A673 (cell line): ENCODE measurements at regions not wholly inside any gene's neighbourhood (a gene's known extent, or its start where the extent isn't known, plus 50 kb on each side); places are given as distances from the start of the nearest gene placed in this dataset.

Source experiments
- BruUV-seq: library from RNA; stranded (reverse); fragments of 400-500 nt; replicated peaks from 2 replicates; lab custom pipeline; 2021; lab: Mats Ljungman, UMichigan
- CTCF ChIA-PET: fragments of 300-600 bp; sonication (Branson Sonifier 250); formaldehyde crosslinking; loops from one replicate; lab custom pipeline; 2022; ENCODE audit warnings: antibody characterized with exemption; lab: Charles Lee
- POLR2A ChIA-PET: fragments of 300-600 bp; sonication (Branson Sonifier 250); formaldehyde crosslinking; loops from one replicate; lab custom pipeline; 2022; ENCODE audit warnings: antibody characterized with exemption; ENCODE audit not compliant: low non-redundant PET; lab: Charles Lee
- DNase-seq: peaks from one replicate; pipeline ENCODE4 v3.0.0-alpha.2; 2015; ENCODE audit warnings: low spot score
- H3K27ac ChIP-seq: fragments of 200-600 bp; sonication (generic); 2 replicates; pipeline ENCODE4 v1.5.1; 2016; ENCODE audit warnings: mixed run types, low read depth, mild to moderate bottlenecking, mixed read lengths, antibody characterized with exemption, low read length; ENCODE audit not compliant: poor library complexity, severe bottlenecking
- H3K27me3 ChIP-seq: fragments of 200-600 bp; sonication (generic); replicated peaks from 2 replicates; pipeline ENCODE4 v1.6.1; 2017; ENCODE audit warnings: mixed run types, low read depth, mild to moderate bottlenecking, mixed read lengths, antibody characterized with exemption, low read length; ENCODE audit not compliant: insufficient read depth, poor library complexity
- H3K36me3 ChIP-seq: fragments of 200-600 bp; sonication (generic); 2 replicates; pipeline ENCODE4 v1.6.1; 2016; ENCODE audit warnings: mixed run types, mild to moderate bottlenecking, mixed read lengths, antibody characterized with exemption, low read length; ENCODE audit not compliant: insufficient read depth, poor library complexity, severe bottlenecking
- H3K4me1 ChIP-seq: fragments of 200-600 bp; sonication (generic); 2 replicates; pipeline ENCODE4 v1.6.1; 2017; ENCODE audit warnings: mixed run types, mild to moderate bottlenecking, mixed read lengths, antibody characterized with exemption, low read length; ENCODE audit not compliant: insufficient read depth, poor library complexity, severe bottlenecking
- H3K4me3 ChIP-seq: fragments of 200-600 bp; sonication (generic); 2 replicates; pipeline ENCODE4 v1.5.1; 2016; ENCODE audit warnings: low read depth, mixed run types, mild to moderate bottlenecking, mixed read lengths, low read length; ENCODE audit not compliant: poor library complexity, severe bottlenecking
- H3K9me3 ChIP-seq: fragments of 200-600 bp; sonication (generic); 2 replicates; pipeline ENCODE4 v1.6.1; 2016; ENCODE audit warnings: mixed run types, low read depth, mild to moderate bottlenecking, mixed read lengths, antibody characterized with exemption, low read length; ENCODE audit not compliant: poor library complexity, severe bottlenecking
- EZH2 ChIP-seq: fragments of 200-600 bp; sonication (generic); IDR thresholded peaks from 2 replicates; pipeline ENCODE4 v1.6.1; 2017; ENCODE audit warnings: borderline replicate concordance, low read depth, mild to moderate bottlenecking, mixed read lengths, antibody characterized with exemption, low read length; ENCODE audit not compliant: poor library complexity, severe bottlenecking
- intact Hi-C: fragments of 100-400 bp; cut with micrococcal nuclease; formaldehyde crosslinking; loops from one replicate; pipeline ENCODE4 v1.10.0; 2022; ENCODE audit not compliant: unreplicated experiment
- TF ChIP-seq, protein P1 (sequence below): fragments of 300-800, 200-600 bp; sonication (generic); conservative IDR thresholded peaks from 2 replicates; pipeline ENCODE4 v1.5.1; 2017; ENCODE audit warnings: low read depth, mild to moderate bottlenecking, antibody characterized with exemption, low read length, moderate library complexity, mixed read lengths

DNA sequence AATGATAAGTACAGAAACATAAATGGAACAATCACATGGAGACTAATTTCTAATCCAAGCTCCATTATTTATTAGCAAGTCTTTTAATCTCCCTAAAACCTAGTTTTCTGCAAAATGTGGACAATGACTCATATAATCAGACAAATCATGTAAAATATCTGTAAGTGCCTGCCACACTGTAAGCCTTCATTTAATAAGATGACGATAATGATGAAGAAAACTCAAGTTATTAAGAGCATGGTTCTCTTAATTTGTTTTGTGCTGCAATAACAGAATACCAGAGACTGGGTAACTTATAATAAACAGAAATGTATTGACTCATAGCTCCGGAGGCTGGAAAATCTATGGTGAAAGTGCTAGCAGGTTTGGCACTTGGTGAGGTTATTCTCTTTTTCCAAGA is 535.3 kb upstream of the LRFN5 start:
- Histone ChIP-seq H3K9me3 (no peaks in the 10 kb centered on the region), H3K4me1 (no peaks in the 10 kb centered on the region), H3K27ac (no peak overlapping the region), H3K4me3 (no peak overlapping the region), H3K36me3 (no peaks in the 10 kb centered on the region), H3K27me3 (no peaks in the 10 kb centered on the region)
- POLR2A ChIA-PET, result no interaction called here
- no peak for TF ChIP-seq EZH2
- TF ChIP-seq, protein P1, sequence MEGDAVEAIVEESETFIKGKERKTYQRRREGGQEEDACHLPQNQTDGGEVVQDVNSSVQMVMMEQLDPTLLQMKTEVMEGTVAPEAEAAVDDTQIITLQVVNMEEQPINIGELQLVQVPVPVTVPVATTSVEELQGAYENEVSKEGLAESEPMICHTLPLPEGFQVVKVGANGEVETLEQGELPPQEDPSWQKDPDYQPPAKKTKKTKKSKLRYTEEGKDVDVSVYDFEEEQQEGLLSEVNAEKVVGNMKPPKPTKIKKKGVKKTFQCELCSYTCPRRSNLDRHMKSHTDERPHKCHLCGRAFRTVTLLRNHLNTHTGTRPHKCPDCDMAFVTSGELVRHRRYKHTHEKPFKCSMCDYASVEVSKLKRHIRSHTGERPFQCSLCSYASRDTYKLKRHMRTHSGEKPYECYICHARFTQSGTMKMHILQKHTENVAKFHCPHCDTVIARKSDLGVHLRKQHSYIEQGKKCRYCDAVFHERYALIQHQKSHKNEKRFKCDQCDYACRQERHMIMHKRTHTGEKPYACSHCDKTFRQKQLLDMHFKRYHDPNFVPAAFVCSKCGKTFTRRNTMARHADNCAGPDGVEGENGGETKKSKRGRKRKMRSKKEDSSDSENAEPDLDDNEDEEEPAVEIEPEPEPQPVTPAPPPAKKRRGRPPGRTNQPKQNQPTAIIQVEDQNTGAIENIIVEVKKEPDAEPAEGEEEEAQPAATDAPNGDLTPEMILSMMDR, result no peak
- intact Hi-C loops, result no loop called here
- DNase-seq, result no peak
- CTCF ChIA-PET, result no interaction called here
- BruUV-seq, result no TSS peak

DNA sequence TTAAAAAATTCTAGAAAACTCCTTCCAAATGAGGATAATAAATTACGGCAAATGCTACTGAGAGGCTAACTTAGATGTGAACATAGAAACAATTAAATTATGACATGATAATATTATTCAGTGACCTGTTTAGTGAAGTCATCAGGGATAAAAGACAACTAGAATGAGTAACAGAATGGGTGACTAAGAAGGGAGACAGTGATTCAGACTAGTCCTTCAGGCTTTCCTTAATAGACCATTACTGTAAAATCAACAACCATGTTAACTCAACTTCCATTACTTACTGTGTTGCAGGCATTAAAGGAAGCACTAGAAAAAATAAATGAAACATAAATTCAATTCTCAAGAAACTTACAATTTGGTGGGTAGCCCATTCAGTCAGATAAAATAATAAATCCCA is 543.9 kb upstream of the LRFN5 start:
- no peak overlapping the region for H3K4me3 ChIP-seq
- H3K4me1 ChIP-seq, result no peaks in the 10 kb centered on the region
- H3K27ac ChIP-seq, result no peak overlapping the region
- ChIA-PET CTCF (no interaction called here), POLR2A (no interaction called here)
- H3K36me3 ChIP-seq, result no peaks in the 10 kb centered on the region
- no peaks in the 10 kb centered on the region for H3K9me3 ChIP-seq
- no TSS peak for BruUV-seq
- no peaks in the 10 kb centered on the region for H3K27me3 ChIP-seq
- TF ChIP-seq EZH2, result no peak
- TF ChIP-seq, protein P1, result no peak
- no peak for DNase-seq
- intact Hi-C loops, result no loop called here

DNA sequence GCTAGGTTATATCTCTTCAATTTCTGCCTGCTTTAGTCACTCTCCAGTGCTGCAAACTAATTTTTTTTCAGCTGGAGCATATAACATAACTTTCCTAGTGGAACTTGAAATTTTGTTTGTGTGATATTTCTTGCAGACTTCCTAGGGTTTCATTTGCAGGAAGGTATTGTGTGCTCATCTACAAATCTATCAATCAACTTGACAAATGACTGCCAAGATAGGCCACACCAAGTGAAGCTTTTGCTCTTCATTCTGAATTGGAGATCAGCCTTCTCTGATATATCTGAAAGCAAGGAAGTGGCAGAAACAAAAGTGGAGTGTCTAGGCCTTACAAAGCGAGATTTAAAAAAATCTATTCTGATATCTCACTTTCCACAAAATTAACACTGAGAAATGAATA is 551.1 kb upstream of the LRFN5 start:
- BruUV-seq, result no TSS peak
- CTCF ChIA-PET, result no interaction called here
- Histone ChIP-seq H3K9me3 (no peaks in the 10 kb centered on the region), H3K27ac (no peak overlapping the region), H3K27me3 (no peaks in the 10 kb centered on the region), H3K36me3 (no peaks in the 10 kb centered on the region), H3K4me3 (no peak overlapping the region), H3K4me1 (no peaks in the 10 kb centered on the region)
- no peak for TF ChIP-seq EZH2
- TF ChIP-seq, protein P1, result no peak
- intact Hi-C loops, result no loop called here
- POLR2A ChIA-PET, result no interaction called here
- no peak for DNase-seq
